Esophagus muscularis mucosa (tissue), 2 donors: ENCODE measurements at regions not wholly inside any gene's neighbourhood (a gene's known extent, or its start where the extent isn't known, plus 50 kb on each side); places are given as distances from the start of the nearest gene placed in this dataset.

ENCODE experiments used
- EP300 ChIP-seq: sonication (generic); formaldehyde crosslinking; IDR thresholded peaks from one replicate; pipeline ENCODE4 v1.6.1; 2017; ENCODE audit warnings: antibody characterized with exemption
- POLR2A ChIP-seq: fragments of 450-650 bp; IDR thresholded peaks from one replicate; pipeline ENCODE4 v1.6.1; 2017; ENCODE audit warnings: antibody characterized with exemption, moderate library complexity, mild to moderate bottlenecking, low read depth

DNA sequence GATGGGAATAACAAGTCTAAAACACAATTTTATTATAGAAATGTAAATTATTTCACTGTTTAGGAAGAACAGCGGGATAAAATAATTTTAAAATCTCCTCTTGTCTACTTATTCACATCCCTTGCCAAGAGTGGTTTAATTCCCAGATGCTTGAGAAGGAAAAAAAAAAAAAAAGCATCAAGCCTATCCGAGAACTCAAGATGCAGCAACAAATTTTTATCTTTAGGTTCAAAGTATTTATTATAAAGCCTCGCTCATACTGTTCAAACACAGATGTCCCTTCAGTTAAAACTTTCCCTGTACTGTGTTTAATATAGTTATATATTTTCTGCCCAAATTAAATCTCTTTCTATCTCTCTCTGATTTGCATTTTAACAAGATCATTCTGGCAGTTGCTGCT lies 1615.8 kb downstream of the PLA2G4A start:
- TF ChIP-seq POLR2A (no peak), EP300 (no peak)
